ENCODE measurements at regions not wholly inside any gene's neighbourhood (a gene's known extent, or its start where the extent isn't known, plus 50 kb on each side); places are given as distances from the start of the nearest gene placed in this dataset.

GRCh38 chr10:118977835-118978234 is 51.7 kb upstream of the NANOS1 start:
- H3K4me3 Mint-ChIP-seq (ENCODE audit: unreplicated experiment) = no peak overlapping the region
- peaks cover 24% of the 10 kb centered on the region for H3K4me1 Mint-ChIP-seq (ENCODE audit: low read depth, unreplicated experiment)
- no peak for DNase-seq

DNA sequence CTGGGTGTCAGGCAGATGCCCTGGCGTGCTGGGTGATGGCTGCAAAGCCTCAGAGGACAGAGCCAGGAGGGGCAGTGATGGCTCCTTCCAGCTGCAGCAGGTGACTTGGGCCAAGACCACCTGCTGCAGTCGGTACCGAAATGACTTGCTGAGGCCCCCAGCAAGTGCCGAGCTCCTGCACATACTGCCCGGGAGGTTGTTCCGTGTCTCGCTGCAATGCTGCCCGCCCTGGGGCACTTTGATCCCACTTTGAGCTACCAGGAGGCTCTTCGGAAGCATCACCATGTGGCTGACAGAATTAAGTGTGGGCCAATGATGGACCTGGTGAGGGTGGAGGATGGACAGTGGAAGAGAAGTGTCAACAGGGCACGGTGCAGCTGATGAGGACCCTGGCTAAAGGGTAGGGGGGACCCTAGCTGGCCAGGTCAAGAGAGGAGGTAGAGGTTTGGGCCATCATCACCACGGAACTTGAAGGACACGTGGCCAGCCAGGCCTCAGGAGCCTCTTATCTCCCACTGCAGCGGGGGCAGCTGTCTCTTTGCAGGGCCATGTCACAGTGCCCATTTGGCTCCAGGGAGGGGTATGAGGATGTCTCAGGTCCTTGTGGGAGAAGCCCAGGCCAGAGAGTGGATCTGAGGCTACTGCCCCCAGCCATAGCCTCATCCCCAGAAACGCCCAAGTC is 51.1 kb upstream of the NANOS1 start:
- Mint-ChIP-seq H3K9me3 (ENCODE audit: unreplicated experiment) (peaks cover 3% of the 10 kb centered on the region), H3K27ac (ENCODE audit: unreplicated experiment) (no peak overlapping the region), H3K4me1 (ENCODE audit: low read depth, unreplicated experiment) (peaks cover 24% of the 10 kb centered on the region), H3K36me3 (ENCODE audit: unreplicated experiment) (peaks cover 9% of the 10 kb centered on the region), H3K4me3 (ENCODE audit: unreplicated experiment) (no peak overlapping the region), H3K27me3 (ENCODE audit: unreplicated experiment) (peaks cover 16% of the 10 kb centered on the region)
- no peak for DNase-seq
- TF ChIP-seq, protein P1, sequence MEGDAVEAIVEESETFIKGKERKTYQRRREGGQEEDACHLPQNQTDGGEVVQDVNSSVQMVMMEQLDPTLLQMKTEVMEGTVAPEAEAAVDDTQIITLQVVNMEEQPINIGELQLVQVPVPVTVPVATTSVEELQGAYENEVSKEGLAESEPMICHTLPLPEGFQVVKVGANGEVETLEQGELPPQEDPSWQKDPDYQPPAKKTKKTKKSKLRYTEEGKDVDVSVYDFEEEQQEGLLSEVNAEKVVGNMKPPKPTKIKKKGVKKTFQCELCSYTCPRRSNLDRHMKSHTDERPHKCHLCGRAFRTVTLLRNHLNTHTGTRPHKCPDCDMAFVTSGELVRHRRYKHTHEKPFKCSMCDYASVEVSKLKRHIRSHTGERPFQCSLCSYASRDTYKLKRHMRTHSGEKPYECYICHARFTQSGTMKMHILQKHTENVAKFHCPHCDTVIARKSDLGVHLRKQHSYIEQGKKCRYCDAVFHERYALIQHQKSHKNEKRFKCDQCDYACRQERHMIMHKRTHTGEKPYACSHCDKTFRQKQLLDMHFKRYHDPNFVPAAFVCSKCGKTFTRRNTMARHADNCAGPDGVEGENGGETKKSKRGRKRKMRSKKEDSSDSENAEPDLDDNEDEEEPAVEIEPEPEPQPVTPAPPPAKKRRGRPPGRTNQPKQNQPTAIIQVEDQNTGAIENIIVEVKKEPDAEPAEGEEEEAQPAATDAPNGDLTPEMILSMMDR (IDR thresholded peaks at IDR 0.05; ENCODE audit: partially characterized antibody, unreplicated experiment) = no peak

More at GRCh38 chr10:118977835-118978234, 51.7 kb upstream of the NANOS1 start:
- Mint-ChIP-seq H3K27me3 (ENCODE audit: unreplicated experiment) (peaks cover 18% of the 10 kb centered on the region), H3K27ac (ENCODE audit: unreplicated experiment) (no peak overlapping the region), H3K9me3 (ENCODE audit: unreplicated experiment) (peaks cover 3% of the 10 kb centered on the region), H3K36me3 (ENCODE audit: unreplicated experiment) (peaks cover 15% of the 10 kb centered on the region)
- TF ChIP-seq, protein P1 (IDR thresholded peaks at IDR 0.05; ENCODE audit: partially characterized antibody, unreplicated experiment) = no peak

GRCh38 chr10:118978998-118979350 is 50.5 kb upstream of the NANOS1 start:
- Mint-ChIP-seq H3K4me3 (ENCODE audit: unreplicated experiment) (no peak overlapping the region), H3K27ac (ENCODE audit: unreplicated experiment) (no peak overlapping the region), H3K27me3 (ENCODE audit: unreplicated experiment) (peaks cover 16% of the 10 kb centered on the region), H3K36me3 (ENCODE audit: unreplicated experiment) (peaks cover 4% of the 10 kb centered on the region), H3K9me3 (ENCODE audit: unreplicated experiment) (peaks cover 3% of the 10 kb centered on the region), H3K4me1 (ENCODE audit: low read depth, unreplicated experiment) (peaks cover 24% of the 10 kb centered on the region)
- TF ChIP-seq, protein P1 (IDR thresholded peaks at IDR 0.05; ENCODE audit: partially characterized antibody, unreplicated experiment) = no peak
- no peak for DNase-seq

DNA sequence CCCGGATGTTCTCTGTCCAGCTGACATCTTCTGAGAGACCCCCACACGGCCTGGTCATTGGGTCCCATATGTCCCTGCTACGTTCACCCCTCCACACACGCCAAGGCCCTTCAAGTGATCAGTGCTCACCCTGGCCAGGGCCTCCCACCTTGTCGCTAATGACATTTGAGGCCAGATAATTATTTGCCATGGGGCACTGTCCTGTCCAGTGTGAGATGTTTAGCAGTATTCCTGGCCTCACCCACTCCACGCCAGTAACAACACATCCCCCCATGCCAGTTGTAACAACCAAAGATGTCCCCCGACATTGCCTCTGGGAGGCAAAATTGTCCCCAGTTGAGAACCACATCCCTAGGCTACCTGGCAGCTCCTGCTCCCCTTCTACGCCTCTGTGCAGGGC is 49.9 kb upstream of the NANOS1 start:
- H3K9me3 Mint-ChIP-seq (ENCODE audit: unreplicated experiment) = peaks cover 3% of the 10 kb centered on the region
- peaks cover 16% of the 10 kb centered on the region for H3K27me3 Mint-ChIP-seq (ENCODE audit: unreplicated experiment)
- peak overlapping the region; percentile 36 for H3K4me3 Mint-ChIP-seq (ENCODE audit: unreplicated experiment)
- H3K27ac Mint-ChIP-seq (ENCODE audit: unreplicated experiment) = peak overlapping the region; percentile 55
- TF ChIP-seq, protein P1 (IDR thresholded peaks at IDR 0.05; ENCODE audit: partially characterized antibody, unreplicated experiment) = no peak
- DNase-seq = no peak
- H3K36me3 Mint-ChIP-seq (ENCODE audit: unreplicated experiment) = peaks cover 4% of the 10 kb centered on the region
- peaks cover 24% of the 10 kb centered on the region for H3K4me1 Mint-ChIP-seq (ENCODE audit: low read depth, unreplicated experiment)

All from glutamatergic neuron (in vitro differentiated cells).